ENCODE measurements at regions not wholly inside any gene's neighbourhood (a gene's known extent, or its start where the extent isn't known, plus 50 kb on each side); places are given as distances from the start of the nearest gene placed in this dataset.

GRCh38 chr5:68776381-68776780, 317.4 kb upstream of the SLC30A5 start:
- TF ChIP-seq CTCF (conservative IDR thresholded peaks at IDR 0.05 in 1 of 2, IDR thresholded peaks at IDR 0.05 in 1 of 2; ENCODE audit: extremely low read depth in 1 of 2, insufficient read depth in 1 of 2, low read depth in 1 of 2, low read length in 2 of 2) (no peak), EZH2 (IDR thresholded peaks at IDR 0.05; ENCODE audit: borderline replicate concordance, low read length) (no peak)
